HG03095 (cell line): ENCODE measurements at regions not wholly inside any gene's neighbourhood (a gene's known extent, or its start where the extent isn't known, plus 50 kb on each side); places are given as distances from the start of the nearest gene placed in this dataset.

ENCODE experiments used
- ATAC-seq: cut with Tn5 transposase; IDR thresholded peaks from one replicate; pipeline ENCODE4 v1.9.1; 2021; ENCODE audit warnings: moderate library complexity; ENCODE audit not compliant: unreplicated experiment

DNA sequence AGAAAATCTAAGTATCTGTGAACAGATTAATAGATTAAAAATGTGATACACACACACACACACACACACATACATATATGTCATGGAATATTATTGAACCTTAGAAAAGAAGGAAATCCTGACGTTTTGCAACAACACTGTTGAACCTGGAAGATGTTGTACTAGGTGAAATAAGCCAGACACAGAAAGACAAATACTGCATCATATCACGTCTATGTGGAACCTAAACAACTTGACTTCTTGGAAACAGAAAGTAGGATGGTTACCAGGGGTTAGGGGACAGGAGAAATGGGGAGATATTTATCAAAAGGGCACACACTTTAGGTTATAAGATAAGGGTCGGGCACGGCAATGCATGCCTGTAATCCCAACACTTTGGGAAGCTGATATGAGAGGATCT is 698.4 kb upstream of the ID2 start:
- ATAC-seq, result no peak

DNA sequence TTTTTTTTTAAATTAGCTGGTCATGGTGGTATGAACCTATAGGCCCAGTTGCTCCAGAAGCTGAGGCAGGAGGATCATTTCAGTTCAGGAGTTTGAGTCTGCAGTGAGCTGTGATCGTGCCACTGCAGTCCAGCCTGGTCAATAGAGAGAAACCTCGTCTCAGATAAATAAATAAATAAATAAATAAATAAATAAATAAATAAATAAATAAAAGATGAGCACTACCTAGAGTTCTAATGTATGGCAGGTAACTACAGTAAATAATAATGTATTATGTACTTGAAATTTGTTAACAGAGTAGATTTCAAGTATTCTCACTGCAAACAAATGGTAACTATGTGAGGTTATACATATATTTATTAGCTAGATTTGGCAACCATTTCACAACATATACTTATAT is 697.9 kb upstream of the ID2 start:
- ATAC-seq, result no peak

DNA sequence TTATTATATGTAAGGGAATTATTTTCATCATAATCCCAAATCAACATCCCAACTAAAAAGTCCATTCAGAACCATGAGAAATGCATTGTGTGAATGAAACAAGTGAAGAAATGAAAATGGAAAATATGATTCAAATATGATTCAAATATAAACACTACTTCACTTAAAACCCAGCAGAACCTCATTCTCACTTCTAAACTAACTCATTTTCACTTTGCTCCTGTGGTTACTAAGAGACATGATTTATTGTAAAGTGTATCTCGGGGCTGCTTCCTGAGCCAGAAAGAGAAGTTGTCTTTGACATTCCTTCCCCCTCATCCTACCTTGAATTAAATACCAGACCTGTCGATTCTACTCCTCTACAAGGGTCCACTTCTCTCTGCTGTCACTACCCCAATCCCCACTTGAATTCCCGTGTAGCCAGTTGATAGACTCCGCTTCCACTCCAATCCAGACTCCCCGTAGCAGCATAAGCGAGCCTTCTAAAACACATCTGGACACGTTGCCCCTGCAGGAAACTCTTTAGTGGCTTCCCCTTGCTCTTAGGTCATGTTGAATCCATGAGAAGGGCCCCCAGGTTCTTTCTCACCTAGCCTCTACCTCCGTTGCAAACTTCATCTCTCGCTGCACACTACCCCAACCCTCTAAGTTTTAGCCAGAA is 697.0 kb upstream of the ID2 start:
- ATAC-seq, result no peak

- no peak for ATAC-seq
Observed at GRCh38 chr2:7986431-7986830, 695.4 kb upstream of the ID2 start.

- ATAC-seq, result no peak
Observed at GRCh38 chr2:7987992-7988391, 693.9 kb upstream of the ID2 start.

DNA sequence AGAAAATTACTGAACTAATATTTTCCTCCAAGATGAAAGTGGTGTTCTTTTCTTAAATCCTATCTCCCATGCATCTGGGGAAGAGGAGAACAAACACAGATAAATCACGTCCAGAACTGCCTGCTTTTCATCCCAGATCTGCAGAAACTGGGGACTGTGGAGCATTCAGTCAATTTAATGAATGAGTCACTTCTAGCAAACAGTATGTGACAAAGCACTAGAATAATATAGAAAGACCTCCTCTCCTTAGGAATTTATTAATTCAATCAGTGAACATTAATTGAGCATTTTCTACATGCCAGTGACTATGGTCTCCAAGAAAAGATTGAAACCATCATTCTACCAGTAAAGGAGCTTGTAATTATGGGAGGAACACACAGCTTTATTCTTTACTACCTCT is 693.4 kb upstream of the ID2 start:
- ATAC-seq, result no peak

- no peak for ATAC-seq
Observed at GRCh38 chr2:7989823-7990222, 692.0 kb upstream of the ID2 start.

DNA sequence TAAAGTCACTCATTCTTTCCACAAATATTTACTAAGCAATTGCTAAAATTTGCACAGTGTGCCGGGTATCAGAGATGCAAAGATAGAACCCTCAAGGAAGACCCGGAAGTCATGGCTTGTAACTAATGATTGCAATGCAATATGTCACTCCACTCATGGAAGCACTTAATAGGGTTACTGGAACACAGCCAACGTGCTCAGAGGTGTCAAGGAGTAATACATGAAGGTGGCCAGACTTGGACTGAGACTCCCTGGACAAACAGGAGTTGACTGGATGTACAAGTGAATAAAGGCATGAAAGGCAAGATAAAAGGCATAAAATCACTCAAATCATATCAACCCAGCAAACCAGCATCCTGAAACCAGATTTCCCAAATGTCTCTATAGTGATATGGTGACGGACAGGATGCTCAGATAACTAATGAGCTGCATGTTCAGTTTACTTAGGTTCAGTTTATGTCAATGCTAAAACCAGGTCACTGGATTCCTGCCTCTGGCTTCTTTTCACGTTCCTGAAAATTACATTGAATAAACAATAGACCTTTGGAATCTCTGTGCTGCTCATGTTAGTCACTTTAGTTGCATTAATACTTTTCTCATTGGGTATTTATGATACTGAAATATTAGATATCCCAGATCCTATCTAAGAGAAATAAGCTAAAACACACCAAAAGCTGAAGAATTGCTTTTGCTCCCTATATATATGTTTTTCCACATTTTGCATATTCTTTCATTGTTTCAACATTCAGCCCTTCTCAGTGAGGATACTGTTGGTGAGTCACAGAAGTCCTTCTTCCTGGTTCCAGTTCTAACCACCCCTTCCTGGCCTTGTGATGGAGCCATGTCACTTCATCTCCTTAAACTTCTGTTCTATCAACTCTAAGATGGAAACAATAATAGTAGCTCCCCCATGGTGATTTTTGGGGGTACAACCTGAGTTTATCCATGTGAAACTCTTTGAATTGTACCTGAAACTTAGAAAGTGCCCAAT is 688.9 kb upstream of the ID2 start:
- ATAC-seq, result no peak

- no peak for ATAC-seq
Observed at GRCh38 chr2:7994397-7994951, 687.4 kb upstream of the ID2 start.

DNA sequence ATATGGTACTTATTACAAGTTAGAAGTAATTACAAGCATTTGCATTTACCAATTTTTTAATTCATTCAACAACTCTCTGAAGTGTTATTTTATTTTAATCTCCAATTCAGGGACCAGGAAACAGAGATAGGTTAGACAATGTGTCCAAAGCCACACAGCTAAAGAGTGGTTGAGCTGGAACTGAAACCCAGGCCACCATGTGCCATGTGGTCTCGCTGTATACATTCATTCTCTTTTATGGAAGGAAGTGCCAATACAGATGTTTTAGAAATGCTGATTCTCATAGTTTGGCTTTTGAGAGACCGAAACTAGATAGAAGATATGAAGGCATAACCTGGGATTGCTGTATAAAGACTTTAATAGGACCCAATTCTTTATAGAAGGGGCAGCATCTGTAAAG is 684.6 kb upstream of the ID2 start:
- no peak for ATAC-seq

DNA sequence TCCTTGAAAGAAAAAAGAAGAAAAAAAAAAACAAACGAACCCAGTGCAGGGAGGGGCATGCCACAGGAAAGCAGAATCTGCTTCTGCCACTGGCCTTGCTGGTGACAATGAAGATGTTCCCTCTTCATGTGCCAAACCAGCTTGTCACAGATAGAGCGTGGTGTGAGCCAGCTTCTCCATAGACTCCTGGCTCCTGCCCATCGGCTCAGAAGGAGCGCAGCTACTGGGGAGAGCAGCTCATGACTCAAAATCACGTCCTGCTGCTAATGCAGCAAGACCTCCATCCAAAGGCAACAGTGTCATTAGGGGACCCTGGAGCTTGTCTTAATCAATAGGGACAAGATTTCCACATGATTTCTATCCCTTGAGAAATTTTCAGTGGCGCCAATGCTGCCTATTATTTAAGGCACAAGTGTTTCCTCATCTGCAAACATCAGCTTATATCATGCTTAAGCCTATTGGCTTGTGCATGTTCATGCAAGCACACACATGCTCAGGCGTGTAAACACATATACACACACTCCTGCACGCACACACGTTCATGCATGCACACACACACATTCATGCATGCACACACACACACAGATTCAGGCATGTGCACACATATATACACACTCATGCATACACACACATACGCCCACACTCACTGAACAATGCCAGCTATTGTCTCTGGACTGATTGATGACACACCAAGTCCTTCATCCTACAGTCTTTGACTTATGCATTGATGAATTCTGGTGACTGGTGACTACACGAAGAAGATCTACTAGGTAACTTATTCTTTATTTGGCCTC is 682.0 kb upstream of the ID2 start:
- no peak for ATAC-seq

GRCh38 chr2:8000870-8001269 is 681.0 kb upstream of the ID2 start:
- ATAC-seq, result no peak

DNA sequence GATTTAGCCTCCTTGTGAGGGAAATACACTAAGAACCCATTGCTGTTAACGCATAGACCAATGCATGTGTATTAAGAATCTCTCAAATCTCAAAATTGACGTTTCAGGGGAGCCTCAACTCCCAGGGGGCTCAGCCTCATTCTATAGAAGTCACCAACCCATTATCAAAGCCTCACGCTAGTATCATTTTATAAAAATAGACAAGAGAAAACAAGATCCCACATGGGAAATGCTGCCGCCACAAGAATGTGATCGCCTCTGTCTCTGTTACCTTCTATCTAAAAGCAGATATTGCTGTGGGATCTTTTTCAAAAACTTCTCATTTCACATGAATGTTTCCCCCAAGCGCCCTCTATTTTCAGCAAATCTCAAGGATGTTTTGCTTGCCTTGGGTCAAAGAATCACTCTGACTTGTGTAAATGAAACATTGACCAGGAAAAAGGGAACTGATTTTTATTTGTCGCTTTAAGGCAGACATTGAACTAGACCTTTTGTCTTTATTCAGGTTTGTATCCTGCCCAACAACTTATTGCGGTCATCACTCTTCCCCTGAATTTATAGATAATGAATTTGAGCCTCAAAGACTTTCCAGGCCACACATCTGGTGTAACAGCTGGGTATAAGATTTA is 679.0 kb upstream of the ID2 start:
- no peak for ATAC-seq

DNA sequence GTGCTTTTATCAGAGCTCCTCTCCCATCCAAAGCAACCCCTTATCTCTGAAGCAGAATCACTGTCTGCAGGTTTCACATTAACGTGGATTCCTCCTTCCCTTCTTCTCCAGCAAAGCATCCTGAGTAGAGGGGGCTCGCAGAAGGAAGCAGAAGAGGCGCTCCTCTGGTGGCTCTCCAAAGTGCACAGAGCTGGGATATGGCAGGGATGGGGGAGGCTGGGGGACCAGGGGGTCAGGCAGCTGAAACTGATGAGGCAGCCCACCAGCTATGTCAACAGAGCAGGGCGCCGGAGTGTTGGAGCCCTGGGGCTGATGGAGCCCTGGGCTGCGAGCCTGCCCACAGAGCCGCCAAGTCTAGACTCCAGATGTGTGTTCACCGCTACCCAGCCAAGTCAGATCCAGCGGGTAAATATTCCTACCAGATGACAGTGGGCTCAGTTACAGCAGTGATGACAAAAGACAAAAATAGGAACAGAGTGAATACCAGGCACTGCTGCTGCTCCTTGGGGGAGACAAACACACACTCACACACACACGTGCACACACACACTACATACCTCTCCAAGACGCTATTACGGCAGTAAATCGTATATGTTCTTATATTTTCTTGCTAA is 678.3 kb upstream of the ID2 start:
- ATAC-seq, result no peak

GRCh38 chr2:8004250-8004681 is 677.6 kb upstream of the ID2 start:
- no peak for ATAC-seq

DNA sequence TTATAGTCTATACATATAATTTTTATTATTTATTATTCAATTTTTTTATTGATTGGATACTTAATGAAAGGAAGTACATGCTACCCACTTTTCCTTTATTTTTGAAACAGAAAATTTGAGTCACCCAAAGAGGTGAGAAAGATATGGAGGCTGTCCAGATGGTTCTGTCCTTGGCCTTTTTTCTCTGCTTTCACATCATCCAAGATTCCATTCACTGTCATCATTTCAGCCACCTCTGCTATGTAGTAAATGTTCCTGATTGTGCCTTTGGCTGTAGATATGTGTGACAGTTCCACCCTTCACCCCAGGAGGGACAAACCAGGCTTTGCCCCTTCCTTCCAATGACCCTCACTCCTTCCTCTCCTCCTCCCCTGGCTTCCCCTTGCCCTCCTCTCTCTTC is 675.7 kb upstream of the ID2 start:
- no peak for ATAC-seq

DNA sequence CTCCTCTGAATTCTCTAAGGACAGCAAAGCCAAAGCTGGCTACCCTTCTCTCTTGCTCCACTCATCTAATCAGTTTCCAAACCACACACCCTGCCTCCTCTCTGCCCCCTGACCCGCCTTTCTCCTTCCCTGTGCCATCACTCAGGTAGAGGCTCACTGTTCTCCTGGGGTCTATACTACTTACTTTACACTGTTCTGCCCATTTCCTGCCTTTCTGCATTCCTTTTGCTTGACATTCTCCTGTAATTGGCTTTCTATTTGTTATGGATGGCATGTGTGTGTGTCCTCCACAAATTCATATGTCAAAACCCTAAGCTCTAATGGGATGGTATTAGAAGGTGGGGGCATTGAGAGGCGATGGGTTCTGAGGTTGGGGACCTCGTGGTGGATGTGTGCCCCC is 675.2 kb upstream of the ID2 start:
- no peak for ATAC-seq

DNA sequence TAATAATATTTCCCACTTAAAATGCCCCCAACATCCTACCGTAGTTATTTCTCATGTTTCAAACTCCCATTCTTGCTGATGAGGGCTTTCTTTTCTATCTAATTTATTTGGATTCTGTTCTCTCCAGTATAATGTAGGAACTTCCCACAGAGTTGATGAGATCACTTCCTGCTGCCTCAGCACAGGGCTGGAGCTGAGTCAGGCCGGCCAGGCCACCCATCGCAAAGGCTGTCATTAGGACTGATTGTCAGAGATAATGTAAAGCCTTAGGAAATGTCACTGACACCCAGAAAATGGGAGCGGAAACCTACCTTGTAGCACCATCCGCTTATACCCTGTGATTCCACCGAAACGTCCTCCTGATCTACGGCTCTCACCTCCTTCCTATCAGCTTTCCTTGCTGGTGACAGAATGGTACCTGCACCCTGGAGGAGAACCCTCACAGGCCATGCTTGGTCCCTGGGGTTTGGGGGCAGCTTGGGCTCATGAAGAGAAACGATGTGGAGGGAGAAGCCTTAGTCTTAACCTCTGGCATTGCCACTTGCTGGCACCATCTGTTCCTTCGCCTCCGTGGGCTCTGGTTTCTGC is 672.8 kb upstream of the ID2 start:
- no peak for ATAC-seq

DNA sequence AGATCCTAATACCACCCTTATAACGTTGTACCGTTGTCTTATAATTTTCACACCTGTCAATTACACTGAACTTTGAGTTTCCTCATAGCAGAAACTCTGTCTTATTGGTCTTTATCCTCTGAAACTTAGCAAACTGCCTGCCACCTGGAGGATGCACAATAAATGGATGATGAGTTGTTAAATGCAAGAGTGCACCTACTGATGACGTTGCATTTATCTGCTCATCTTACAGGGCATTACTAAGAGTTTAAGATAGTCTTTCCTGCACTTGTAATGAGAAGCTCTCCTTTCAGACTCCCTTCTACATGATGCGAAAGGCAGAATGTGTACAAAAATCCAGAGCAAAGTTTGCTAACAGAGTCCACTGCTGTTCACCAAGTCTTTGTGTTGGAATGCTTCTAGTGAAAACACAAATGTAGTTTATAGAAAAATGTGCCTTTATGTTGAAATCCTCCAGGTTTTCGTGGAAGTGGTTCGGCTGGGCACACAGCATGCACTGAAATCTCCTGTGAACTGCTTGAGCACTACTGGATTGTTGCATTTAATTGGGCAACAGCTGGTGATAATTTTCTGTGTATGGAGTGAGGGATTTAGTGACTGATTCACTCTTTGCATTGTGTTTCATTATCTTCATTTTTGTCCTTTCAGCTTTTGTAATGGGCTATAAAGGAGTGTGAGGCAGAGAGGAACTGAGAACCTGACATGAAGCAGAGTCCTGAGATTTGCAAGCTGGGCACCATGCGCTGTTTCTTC is 665.8 kb upstream of the ID2 start:
- no peak for ATAC-seq
